Testis (tissue), 2 donors: ENCODE measurements at regions not wholly inside any gene's neighbourhood (a gene's known extent, or its start where the extent isn't known, plus 50 kb on each side); places are given as distances from the start of the nearest gene placed in this dataset.

Experiments used
- DNase-seq: peaks from one replicate; pipeline ENCODE4 v3.0.0-alpha.2; 2019
- H3K27ac ChIP-seq, 2 donors: fragments of 200-600 bp; sonication (generic); one replicate each; pipeline ENCODE4 v1.5.1; 2019
- H3K27me3 ChIP-seq: fragments of 200-600 bp; sonication (generic); one replicate; pipeline ENCODE4 v1.5.1; 2019
- H3K36me3 ChIP-seq: fragments of 200-600 bp; sonication (generic); one replicate; pipeline ENCODE4 v1.5.1; 2017; ENCODE audit warnings: low read depth; ENCODE audit errors: missing control alignments
- H3K4me1 ChIP-seq: fragments of 200-600 bp; sonication (generic); one replicate; pipeline ENCODE4 v1.5.1; 2019
- H3K4me3 ChIP-seq, 2 donors: fragments of 200-600 bp; sonication (generic); one replicate each; pipeline ENCODE4 v1.5.1; 2017 to 2019
- H3K9me3 ChIP-seq: fragments of 200-600 bp; sonication (generic); one replicate; pipeline ENCODE4 v1.5.1; 2017
- POLR2A ChIP-seq: fragments of 450-650 bp; IDR thresholded peaks from one replicate; pipeline ENCODE4 v1.6.1; 2017; ENCODE audit warnings: antibody characterized with exemption, mild to moderate bottlenecking, moderate library complexity
- WGBS, 2 donors: methylation state at CpG; one replicate each; pipeline ENCODE4 v1.1.5; 2018; 5-methylcytosine and 5-hydroxymethylcytosine counted together
- intact Hi-C: fragments of 100-400 bp; cut with DNase I; formaldehyde crosslinking; loops from one replicate; pipeline ENCODE4 v1.15.1; 2023; ENCODE audit warnings: low total_unique reads
- TF ChIP-seq, protein P1 (sequence below), 3 experiments: fragments of 450-650 bp in 2 of 3; fragments of 200-600 bp in 1 of 3; sonication (generic) in 1 of 3; IDR thresholded peaks; one replicate each; pipeline ENCODE4 v1.5.1; 2016 to 2019; ENCODE audit warnings: antibody characterized with exemption in 3 of 3, mild to moderate bottlenecking in 2 of 3, moderate library complexity in 1 of 3

DNA sequence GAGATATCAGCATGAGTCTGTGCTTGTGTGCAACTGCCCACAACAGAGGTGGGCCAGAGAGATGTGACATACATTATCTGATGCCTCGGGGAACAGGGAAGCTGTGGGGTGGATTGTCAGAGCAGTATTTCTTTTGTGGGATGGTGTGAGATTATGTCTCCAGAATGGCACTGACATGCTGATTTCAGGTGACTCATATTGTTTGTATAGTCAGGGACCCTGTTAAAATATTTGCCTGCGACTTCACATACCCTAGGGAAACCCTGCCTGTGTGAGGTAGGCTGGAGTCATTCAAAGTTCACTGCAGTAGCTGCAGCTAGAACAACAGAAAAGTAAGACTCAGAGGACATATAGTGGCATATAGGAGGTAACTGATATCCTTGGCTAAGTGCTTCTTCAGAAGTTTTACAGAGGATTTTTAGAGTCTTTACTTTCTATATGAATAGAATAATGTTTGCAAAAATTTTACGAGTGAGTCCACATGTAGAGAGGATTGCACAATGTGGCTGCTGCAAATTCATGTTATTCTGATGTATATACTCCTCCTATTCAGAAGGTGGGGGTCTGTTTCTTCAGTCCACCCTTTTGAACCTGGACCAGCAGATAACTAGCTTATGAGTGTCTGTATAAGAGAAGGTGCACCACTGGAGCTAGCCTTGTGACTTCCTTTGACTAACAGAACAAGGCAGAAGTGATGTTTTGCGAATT lies 89.3 kb downstream of the MACIR start:
- no peak overlapping the region for H3K4me3 ChIP-seq
- no peak overlapping the region for H3K27ac ChIP-seq
- 76 to 80% methylated on average over 4 of the region's 4 CpGs for WGBS, 2 donors
- no peaks in the 10 kb centered on the region for H3K36me3 ChIP-seq
- no peak for DNase-seq
- intact Hi-C loops, result no loop called here
- H3K4me1 ChIP-seq, result no peaks in the 10 kb centered on the region
- TF ChIP-seq, protein P1, sequence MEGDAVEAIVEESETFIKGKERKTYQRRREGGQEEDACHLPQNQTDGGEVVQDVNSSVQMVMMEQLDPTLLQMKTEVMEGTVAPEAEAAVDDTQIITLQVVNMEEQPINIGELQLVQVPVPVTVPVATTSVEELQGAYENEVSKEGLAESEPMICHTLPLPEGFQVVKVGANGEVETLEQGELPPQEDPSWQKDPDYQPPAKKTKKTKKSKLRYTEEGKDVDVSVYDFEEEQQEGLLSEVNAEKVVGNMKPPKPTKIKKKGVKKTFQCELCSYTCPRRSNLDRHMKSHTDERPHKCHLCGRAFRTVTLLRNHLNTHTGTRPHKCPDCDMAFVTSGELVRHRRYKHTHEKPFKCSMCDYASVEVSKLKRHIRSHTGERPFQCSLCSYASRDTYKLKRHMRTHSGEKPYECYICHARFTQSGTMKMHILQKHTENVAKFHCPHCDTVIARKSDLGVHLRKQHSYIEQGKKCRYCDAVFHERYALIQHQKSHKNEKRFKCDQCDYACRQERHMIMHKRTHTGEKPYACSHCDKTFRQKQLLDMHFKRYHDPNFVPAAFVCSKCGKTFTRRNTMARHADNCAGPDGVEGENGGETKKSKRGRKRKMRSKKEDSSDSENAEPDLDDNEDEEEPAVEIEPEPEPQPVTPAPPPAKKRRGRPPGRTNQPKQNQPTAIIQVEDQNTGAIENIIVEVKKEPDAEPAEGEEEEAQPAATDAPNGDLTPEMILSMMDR (IDR thresholded peaks at IDR 0.05), result no peak
- no peak for TF ChIP-seq POLR2A
- H3K27me3 ChIP-seq, result no peaks in the 10 kb centered on the region
- H3K9me3 ChIP-seq, result no peaks in the 10 kb centered on the region

DNA sequence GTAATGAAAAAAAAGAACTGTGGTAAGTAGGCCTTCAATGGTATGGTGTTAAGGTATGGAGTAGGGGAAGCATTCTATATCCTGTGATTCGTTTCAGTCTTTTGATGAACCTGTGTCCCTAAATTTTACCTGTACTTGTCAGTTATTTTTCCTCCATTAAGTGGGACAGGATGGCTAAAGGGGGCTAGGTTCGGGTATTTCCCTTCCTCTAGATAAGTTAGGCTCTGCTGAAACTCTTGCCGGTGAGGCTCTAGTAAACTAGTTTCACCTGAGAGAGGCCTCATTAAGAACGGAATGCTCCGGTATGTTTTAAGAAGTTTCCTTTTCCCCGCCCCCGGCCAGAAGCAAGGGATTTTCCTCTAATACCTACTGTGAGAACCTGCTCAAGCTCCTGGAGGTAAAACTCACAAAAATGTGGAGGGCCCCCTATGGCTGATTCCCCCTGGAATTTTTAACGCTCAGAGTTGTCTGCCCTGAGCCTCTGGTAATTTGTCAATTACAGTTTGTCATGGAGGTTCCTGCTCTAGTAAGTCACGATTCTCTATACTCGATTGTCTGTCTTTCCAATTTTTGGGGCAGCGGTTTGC lies 87.7 kb downstream of the MACIR start:
- no peaks in the 10 kb centered on the region for H3K4me1 ChIP-seq
- no peak for TF ChIP-seq POLR2A
- TF ChIP-seq, protein P1 (IDR thresholded peaks at IDR 0.05), result no peak
- no peak overlapping the region for H3K27ac ChIP-seq
- DNase-seq, result no peak
- H3K27me3 ChIP-seq, result no peaks in the 10 kb centered on the region
- no peaks in the 10 kb centered on the region for H3K36me3 ChIP-seq
- no peaks in the 10 kb centered on the region for H3K9me3 ChIP-seq
- intact Hi-C loops, result no loop called here
- no peak overlapping the region for H3K4me3 ChIP-seq
- WGBS, 2 donors, result 52 to 62% methylated on average over 11 of the region's 11 CpGs

GRCh38 chr5:103345461-103345860 lies 86.9 kb downstream of the MACIR start:
- Histone ChIP-seq H3K27ac (no peak overlapping the region), H3K4me3 (no peak overlapping the region), H3K27me3 (no peaks in the 10 kb centered on the region), H3K4me1 (no peaks in the 10 kb centered on the region), H3K36me3 (no peaks in the 10 kb centered on the region), H3K9me3 (no peaks in the 10 kb centered on the region)
- intact Hi-C loops, result no loop called here
- TF ChIP-seq, protein P1 (IDR thresholded peaks at IDR 0.05), result no peak
- TF ChIP-seq POLR2A, result no peak
- no peak for DNase-seq
- WGBS, 2 donors, result 82 to 87% methylated on average over 3 of the region's 3 CpGs

DNA sequence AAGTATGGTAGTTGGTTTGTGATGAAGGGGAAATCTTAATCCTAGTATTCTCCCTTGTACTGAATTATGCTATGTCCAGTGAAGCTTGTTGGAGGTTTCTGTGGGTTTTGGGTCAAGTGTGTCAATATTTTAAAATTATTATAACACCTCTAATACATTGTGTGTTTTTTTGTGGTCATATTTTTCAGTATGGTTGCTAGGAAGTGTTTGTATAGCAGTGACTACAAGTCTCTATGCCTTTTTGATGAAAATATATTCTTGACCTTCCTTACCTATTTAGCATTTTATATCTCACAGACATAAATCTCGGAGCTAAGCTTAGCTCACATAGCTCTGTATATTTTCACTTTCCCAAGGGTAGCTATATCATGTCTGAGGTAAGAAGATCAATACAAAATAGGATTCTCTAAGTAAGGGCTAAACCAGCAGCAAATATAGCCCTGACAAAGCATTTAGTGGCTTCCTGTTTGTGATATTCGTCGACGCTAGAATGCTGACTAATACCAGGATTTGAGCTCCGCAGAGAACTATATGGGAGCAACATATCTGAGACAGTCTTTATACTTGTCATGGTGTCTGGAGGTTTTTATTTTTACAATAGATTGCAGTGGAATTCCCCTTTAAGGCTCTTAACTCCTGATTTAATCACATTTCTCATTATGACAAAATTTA lies 82.3 kb downstream of the MACIR start:
- H3K4me1 ChIP-seq, result no peaks in the 10 kb centered on the region
- no peak overlapping the region for H3K4me3 ChIP-seq
- no peaks in the 10 kb centered on the region for H3K9me3 ChIP-seq
- 73 to 86% methylated on average over 5 of the region's 5 CpGs for WGBS, 2 donors
- intact Hi-C loops, result no loop called here
- no peak overlapping the region for H3K27ac ChIP-seq
- DNase-seq, result no peak
- H3K27me3 ChIP-seq, result no peaks in the 10 kb centered on the region
- TF ChIP-seq, protein P1 (IDR thresholded peaks at IDR 0.05), result no peak
- no peak for TF ChIP-seq POLR2A
- no peaks in the 10 kb centered on the region for H3K36me3 ChIP-seq
